ENCODE measurements at regions not wholly inside any gene's neighbourhood (a gene's known extent, or its start where the extent isn't known, plus 50 kb on each side); places are given as distances from the start of the nearest gene placed in this dataset.

- Histone ChIP-seq H3K9ac (ENCODE audit: low read length) (no peak overlapping the region), H3K4me1 (ENCODE audit: control insufficient read depth in 2 of 2, insufficient read depth in 2 of 2, low read length in 2 of 2) (peaks cover 0 to 4% of the 10 kb centered on the region in 2 donors), H3K36me3 (replicated peaks in 1 of 2; ENCODE audit: control extremely low read depth in 1 of 2, control insufficient read depth in 1 of 2, extremely low read depth in 1 of 2, insufficient read depth in 2 of 2, low read length in 1 of 2) (no peaks in the 10 kb centered on the region), H2AFZ (ENCODE audit: insufficient read depth, low read depth, low read length, poor library complexity, severe bottlenecking) (no peak overlapping the region), H3K27ac (ENCODE audit: low read length in 2 of 2) (no peak overlapping the region), H3K4me3 (ENCODE audit: control extremely low read depth in 1 of 5, extremely low read depth in 1 of 5, insufficient read depth in 1 of 5, low read depth in 2 of 5, low read length in 4 of 5) (no peak overlapping the region), H4K20me1 (ENCODE audit: control insufficient read depth, insufficient read depth, low read length, poor library complexity, severe bottlenecking) (no peaks in the 10 kb centered on the region), H3K9me3 (ENCODE audit: control extremely low read depth in 1 of 3, control insufficient read depth in 2 of 3, insufficient read depth in 1 of 3, low read length in 2 of 3) (peaks cover 0 to 5% (median 0%) of the 10 kb centered on the region in 3 donors), H3K4me2 (replicated peaks; ENCODE audit: low read depth, low read length, poor library complexity, severe bottlenecking) (no peak overlapping the region), H3K27me3 (replicated peaks in 1 of 4; ENCODE audit: control extremely low read depth in 1 of 4, control insufficient read depth in 3 of 4, insufficient read depth in 4 of 4, low read length in 3 of 4) (no peaks in the 10 kb centered on the region), H3K79me2 (ENCODE audit: control insufficient read depth, insufficient read depth, low read length) (no peaks in the 10 kb centered on the region)
- Mint-ChIP-seq H3K4me1 (no peaks in the 10 kb centered on the region), H3K27ac (no peak overlapping the region), H3K9me3 (ENCODE audit: insufficient read depth) (no peaks in the 10 kb centered on the region), H3K27me3 (no peaks in the 10 kb centered on the region), H3K4me3 (no peak overlapping the region)
- DNase-seq: no peak
- no peak for ATAC-seq (ENCODE audit: low read depth)
- ChIA-PET POLR2A (interaction anchor here (0.6 kb wide), 1 partner anchor 30 kb away, joined by 9 read pairs; no protein-coding TSS in a partner anchor), CTCF (interaction anchor here (1.0 to 1.5 kb wide), 3 partner anchors 15 to 87 kb away, joined by 3 read pairs; no protein-coding TSS in a partner anchor)
- WGBS (ENCODE audit: insufficient coverage): 93% methylated on average over 10 of the region's 13 CpGs
- TF ChIP-seq CTCF (IDR thresholded peaks at IDR 0.05) (no peak), EZH2 (IDR thresholded peaks at IDR 0.05; ENCODE audit: borderline replicate concordance, insufficient read depth, low read depth, low read length, poor library complexity, severe bottlenecking) (no peak)
- intact Hi-C loops (cut with micrococcal nuclease): no loop called here
Observed at GRCh38 chr1:25011943-25012638, 82.0 kb upstream of the RUNX3 start.

GRCh38 chr1:25011275-25011674 lies 81.2 kb upstream of the RUNX3 start:
- no peaks in the 10 kb centered on the region for H4K20me1 ChIP-seq (ENCODE audit: control insufficient read depth, insufficient read depth, low read length, poor library complexity, severe bottlenecking)
- no peaks in the 10 kb centered on the region for H3K36me3 ChIP-seq (replicated peaks in 1 of 2; ENCODE audit: control extremely low read depth in 1 of 2, control insufficient read depth in 1 of 2, extremely low read depth in 1 of 2, insufficient read depth in 2 of 2, low read length in 1 of 2)
- Mint-ChIP-seq H3K27me3 (no peaks in the 10 kb centered on the region), H3K27ac (no peak overlapping the region), H3K4me3 (no peak overlapping the region), H3K4me1 (no peaks in the 10 kb centered on the region), H3K9me3 (ENCODE audit: insufficient read depth) (no peaks in the 10 kb centered on the region)
- ChIA-PET CTCF (interaction anchor here (1.0 to 1.5 kb wide), 3 partner anchors 14 to 88 kb away, joined by 3 read pairs; no protein-coding TSS in a partner anchor), POLR2A (interaction anchor here (0.5 to 0.6 kb wide), 2 partner anchors 11 to 29 kb away, joined by 3 to 9 read pairs; no protein-coding TSS in a partner anchor)
- no peak for TF ChIP-seq CTCF (IDR thresholded peaks at IDR 0.05)
- TF ChIP-seq EZH2 (IDR thresholded peaks at IDR 0.05; ENCODE audit: borderline replicate concordance, insufficient read depth, low read depth, low read length, poor library complexity, severe bottlenecking): no peak
- no peak overlapping the region for H3K4me3 ChIP-seq (ENCODE audit: control extremely low read depth in 1 of 5, extremely low read depth in 1 of 5, insufficient read depth in 1 of 5, low read depth in 2 of 5, low read length in 4 of 5)
- ATAC-seq (ENCODE audit: low read depth): no peak
- no peak for DNase-seq
- H3K27me3 ChIP-seq (replicated peaks in 1 of 4; ENCODE audit: control extremely low read depth in 1 of 4, control insufficient read depth in 3 of 4, insufficient read depth in 4 of 4, low read length in 3 of 4): no peaks in the 10 kb centered on the region
- peaks cover 0 to 5% (median 0%) of the 10 kb centered on the region in 3 donors for H3K9me3 ChIP-seq (ENCODE audit: control extremely low read depth in 1 of 3, control insufficient read depth in 2 of 3, insufficient read depth in 1 of 3, low read length in 2 of 3)
- no peak overlapping the region for H3K27ac ChIP-seq (ENCODE audit: low read length in 2 of 2)
- peaks cover 0 to 4% of the 10 kb centered on the region in 2 donors for H3K4me1 ChIP-seq (ENCODE audit: control insufficient read depth in 2 of 2, insufficient read depth in 2 of 2, low read length in 2 of 2)
- no peaks in the 10 kb centered on the region for H3K79me2 ChIP-seq (ENCODE audit: control insufficient read depth, insufficient read depth, low read length)
- H3K9ac ChIP-seq (ENCODE audit: low read length): no peak overlapping the region
- intact Hi-C loops (cut with micrococcal nuclease): no loop called here
- H3K4me2 ChIP-seq (replicated peaks; ENCODE audit: low read depth, low read length, poor library complexity, severe bottlenecking): no peak overlapping the region
- no peak overlapping the region for H2AFZ ChIP-seq (ENCODE audit: insufficient read depth, low read depth, low read length, poor library complexity, severe bottlenecking)
- WGBS (ENCODE audit: insufficient coverage): no CpG with 5 or more reads among the region's 4 CpGs
